ENCODE measurements at regions not wholly inside any gene's neighbourhood (a gene's known extent, or its start where the extent isn't known, plus 50 kb on each side); places are given as distances from the start of the nearest gene placed in this dataset.

- 56% methylated on average over 6 of the region's 6 CpGs for WGBS
- H3K27ac ChIP-seq: no peak overlapping the region
Measured at GRCh38 chr5:13624283-13625074, 320.0 kb downstream of the DNAH5 start.

GRCh38 chr5:13613621-13614020 lies 330.9 kb downstream of the DNAH5 start:
- DNase-seq (ENCODE audit: low spot score in 2 of 2): no peak
- TF ChIP-seq POLR2AphosphoS5 (IDR thresholded peaks at IDR 0.05): no peak
- TF ChIP-seq POLR2A (IDR thresholded peaks at IDR 0.05): no peak
- TF ChIP-seq EP300 (IDR thresholded peaks at IDR 0.05): no peak
- TF ChIP-seq CTCF (IDR thresholded peaks at IDR 0.05): no peak
- no peak overlapping the region for H3K27ac ChIP-seq
- no peaks in the 10 kb centered on the region for H3K27me3 ChIP-seq
- no peaks in the 10 kb centered on the region for H3K36me3 ChIP-seq
- no peak overlapping the region for H3K4me3 ChIP-seq
- H3K4me1 ChIP-seq: no peaks in the 10 kb centered on the region
- 88% methylated on average over 8 of the region's 8 CpGs for WGBS
- H3K9me3 ChIP-seq: peaks cover 7% of the 10 kb centered on the region

More at GRCh38 chr5:13624283-13625074, 320.0 kb downstream of the DNAH5 start:
- Histone ChIP-seq H3K36me3 (no peaks in the 10 kb centered on the region), H3K4me1 (no peaks in the 10 kb centered on the region), H3K9me3 (no peaks in the 10 kb centered on the region), H3K4me3 (no peak overlapping the region), H3K27me3 (no peaks in the 10 kb centered on the region)
- DNase-seq (ENCODE audit: low spot score in 2 of 2): no peak
- TF ChIP-seq POLR2A (IDR thresholded peaks at IDR 0.05): no peak

GRCh38 chr5:13611604-13612003 lies 332.9 kb downstream of the DNAH5 start:
- TF ChIP-seq CTCF (IDR thresholded peaks at IDR 0.05) (no peak), POLR2AphosphoS5 (IDR thresholded peaks at IDR 0.05) (no peak), EP300 (IDR thresholded peaks at IDR 0.05) (no peak), POLR2A (IDR thresholded peaks at IDR 0.05) (no peak)
- Histone ChIP-seq H3K36me3 (no peaks in the 10 kb centered on the region), H3K27me3 (no peaks in the 10 kb centered on the region), H3K4me1 (no peaks in the 10 kb centered on the region), H3K4me3 (no peak overlapping the region), H3K27ac (no peak overlapping the region), H3K9me3 (no peaks in the 10 kb centered on the region)
- no peak for DNase-seq (ENCODE audit: low spot score in 2 of 2)
- 81% methylated on average over 3 of the region's 3 CpGs for WGBS

- no peak for TF ChIP-seq POLR2AphosphoS5 (IDR thresholded peaks at IDR 0.05)
- H3K4me1 ChIP-seq: no peaks in the 10 kb centered on the region
- DNase-seq (ENCODE audit: low spot score in 2 of 2): no peak
- H3K36me3 ChIP-seq: no peaks in the 10 kb centered on the region
- H3K27me3 ChIP-seq: no peaks in the 10 kb centered on the region
- WGBS: 83% methylated on average over 4 of the region's 4 CpGs
- no peak overlapping the region for H3K4me3 ChIP-seq
- H3K27ac ChIP-seq: no peak overlapping the region
- H3K9me3 ChIP-seq: peaks cover 3% of the 10 kb centered on the region
Measured at GRCh38 chr5:13609504-13609903, 335.0 kb downstream of the DNAH5 start.

- H3K4me3 ChIP-seq: no peak overlapping the region
- TF ChIP-seq CTCF (IDR thresholded peaks at IDR 0.05): no peak
- TF ChIP-seq POLR2AphosphoS5 (IDR thresholded peaks at IDR 0.05): no peak
- no peak for TF ChIP-seq POLR2A (IDR thresholded peaks at IDR 0.05)
- TF ChIP-seq EP300 (IDR thresholded peaks at IDR 0.05): no peak
- H3K27me3 ChIP-seq: no peaks in the 10 kb centered on the region
- H3K27ac ChIP-seq: no peak overlapping the region
- 97% methylated on average over 1 of the region's 1 CpG for WGBS
- peaks cover 3% of the 10 kb centered on the region for H3K9me3 ChIP-seq
- no peaks in the 10 kb centered on the region for H3K36me3 ChIP-seq
- DNase-seq (ENCODE audit: low spot score in 2 of 2): no peak
- no peaks in the 10 kb centered on the region for H3K4me1 ChIP-seq
Measured at GRCh38 chr5:13606051-13606450, 338.4 kb downstream of the DNAH5 start.

- H3K4me1 ChIP-seq: no peaks in the 10 kb centered on the region
- H3K9me3 ChIP-seq: peaks cover 3% of the 10 kb centered on the region
- 94% methylated on average over 2 of the region's 2 CpGs for WGBS
- no peak overlapping the region for H3K27ac ChIP-seq
- no peak for DNase-seq (ENCODE audit: low spot score in 2 of 2)
- TF ChIP-seq POLR2A (IDR thresholded peaks at IDR 0.05) (no peak), CTCF (IDR thresholded peaks at IDR 0.05) (no peak), POLR2AphosphoS5 (IDR thresholded peaks at IDR 0.05) (no peak)
- no peaks in the 10 kb centered on the region for H3K36me3 ChIP-seq
- no peaks in the 10 kb centered on the region for H3K27me3 ChIP-seq
- no peak overlapping the region for H3K4me3 ChIP-seq
Measured at GRCh38 chr5:13601112-13601511, 343.4 kb downstream of the DNAH5 start.
